K562 (cell line): ENCODE measurements at regions not wholly inside any gene's neighbourhood (a gene's known extent, or its start where the extent isn't known, plus 50 kb on each side); places are given as distances from the start of the nearest gene placed in this dataset.

Experiments
- ATAC-seq: fragments of 200-7000 bp; cut with Tn5 transposase; 3 replicates; pipeline ENCODE4 v1.9.1; 2020; ENCODE audit warnings: moderate library complexity
- BruUV-seq: library from RNA; stranded (reverse); fragments of 400-500 nt; replicated peaks from 2 replicates; lab custom pipeline; 2021; lab: Mats Ljungman, UMichigan
- CTCF ChIA-PET: fragments of 300-600 bp; formaldehyde crosslinking; extraction: SDS; loops from one replicate; lab custom pipeline; 2021; ENCODE audit warnings: low intra/inter-chr PET ratio; lab: Yijun Ruan, JAX
- POLR2A ChIA-PET: fragments of 300-600, 350-650 bp; sonication (Branson Sonifier 250); formaldehyde crosslinking; extraction: SDS; loops from one replicate; lab custom pipeline; 2021; ENCODE audit warnings: antibody characterized with exemption, inconsistent platforms; lab: Yijun Ruan, JAX
- DNase-seq, 4 experiments: peaks; one replicate each; pipeline versions ENCODE4 v3.0.0 to v3.0.0-alpha.2; 2011 to 2018; ENCODE audit warnings: low spot score in 3 of 4, mixed read lengths in 3 of 4; ENCODE audit errors: extremely low read depth in 1 of 4
- FAIRE-seq: peaks from 2 replicates; lab custom pipeline; 2011; peaks lifted over from hg19 to GRCh38; lab: Jason Lieb, UNC
- H2AFZ ChIP-seq: 2 replicates; pipeline ENCODE4 v1.6.0; 2011; ENCODE audit warnings: low read depth, low read length, control low read depth, inconsistent platforms
- H3K27ac ChIP-seq: fragments of 200-600 bp; 3 replicates; pipeline ENCODE4 v1.8.0; 2011; ENCODE audit warnings: low read depth, mild to moderate bottlenecking, control low read depth, inconsistent platforms, low read length, moderate library complexity, mixed read lengths; ENCODE audit errors: extremely low read depth
- H3K27me3 ChIP-seq, 2 experiments: fragments of 300-600 bp in 1 of 2; 2 replicates in 1 of 2; 3 replicates in 1 of 2; pipeline versions ENCODE4 v1.6.0 to v1.8.0; 2011; ENCODE audit warnings: inconsistent platforms in 2 of 2, low read length in 2 of 2, mild to moderate bottlenecking in 1 of 2, mixed read lengths in 1 of 2, moderate library complexity in 1 of 2; ENCODE audit not compliant: control insufficient read depth in 2 of 2, insufficient read depth in 2 of 2
- H3K36me3 ChIP-seq: fragments of 300-600 bp; 3 replicates; pipeline ENCODE4 v1.8.0; 2011; ENCODE audit warnings: mild to moderate bottlenecking, low read length, inconsistent platforms; ENCODE audit not compliant: control insufficient read depth, insufficient read depth
- H3K4me1 ChIP-seq, 2 experiments: fragments of 200-600 bp in 1 of 2; replicated peaks in 1 of 2; 2 replicates in 1 of 2; 3 replicates in 1 of 2; pipeline versions ENCODE4 v1.5.1 to v1.8.0; 2011; ENCODE audit warnings: inconsistent platforms in 2 of 2, low read length in 2 of 2, mild to moderate bottlenecking in 1 of 2, mixed read lengths in 1 of 2, moderate library complexity in 1 of 2; ENCODE audit not compliant: control insufficient read depth in 2 of 2, insufficient read depth in 2 of 2
- H3K4me2 ChIP-seq: 2 replicates; pipeline ENCODE4 v1.6.1; 2011; ENCODE audit warnings: low read length, control low read depth, inconsistent platforms, mixed read lengths; ENCODE audit not compliant: insufficient read depth
- H3K4me3 ChIP-seq: fragments of 200-600 bp; sonication (generic), shearing (Covaris generic); 2 replicates; pipeline ENCODE4 v1.5.1; 2016; ENCODE audit warnings: control low read depth, inconsistent platforms
- H3K79me2 ChIP-seq: fragments of 200-600 bp; 3 replicates; pipeline ENCODE4 v1.8.0; 2011; ENCODE audit warnings: low read length, inconsistent platforms; ENCODE audit not compliant: control insufficient read depth, insufficient read depth
- H3K9ac ChIP-seq, 2 experiments: 2 replicates each; pipeline versions ENCODE4 v1.6.0 to v1.6.1; 2011; ENCODE audit warnings: low read depth in 2 of 2, low read length in 2 of 2, control low read depth in 1 of 2, inconsistent platforms in 1 of 2, mild to moderate bottlenecking in 1 of 2, mixed read lengths in 1 of 2; ENCODE audit not compliant: insufficient read depth in 1 of 2
- H3K9me1 ChIP-seq: one replicate; pipeline ENCODE4 v1.6.0; 2011; ENCODE audit warnings: inconsistent platforms, mild to moderate bottlenecking, low read length, moderate library complexity; ENCODE audit not compliant: control insufficient read depth, insufficient read depth
- H3K9me3 ChIP-seq: replicated peaks from 2 replicates; pipeline ENCODE4 v1.5.1; 2011; ENCODE audit warnings: low read depth, low read length, inconsistent platforms; ENCODE audit not compliant: control insufficient read depth, insufficient read depth
- H4K20me1 ChIP-seq: replicated peaks from 2 replicates; pipeline ENCODE4 v1.6.1; 2011; ENCODE audit warnings: low read length, inconsistent platforms, mixed read lengths; ENCODE audit not compliant: control insufficient read depth, insufficient read depth
- E2F1 ChIP-seq: sonication (generic); formaldehyde crosslinking; IDR thresholded peaks from 2 replicates; pipeline ENCODE4 v1.8.1; 2023; ENCODE audit warnings: mild to moderate bottlenecking, missing genetic modification reagents, moderate library complexity
- KDM5B ChIP-seq: fragments of 200-600 bp; sonication (generic); IDR thresholded peaks from 2 replicates; pipeline ENCODE4 v1.6.1; 2012; ENCODE audit warnings: low read depth, mild to moderate bottlenecking, moderate library complexity, low read length, control low read depth, inconsistent platforms; ENCODE audit not compliant: insufficient replicate concordance
- LCOR ChIP-seq: sonication (generic); formaldehyde crosslinking; IDR thresholded peaks from 2 replicates; pipeline ENCODE4 v1.8.0; 2022; ENCODE audit warnings: mild to moderate bottlenecking, missing genetic modification reagents
- MYNN ChIP-seq, 2 experiments: sonication (generic); formaldehyde crosslinking in 1 of 2; IDR thresholded peaks; 2 replicates each; pipeline versions ENCODE4 v1.5.0 to v1.6.1; 2016 to 2020; ENCODE audit warnings: antibody characterized with exemption in 1 of 2, missing genetic modification reagents in 1 of 2
- PTBP1 ChIP-seq: fragments of 200-400 bp; formaldehyde crosslinking; IDR thresholded peaks from 2 replicates; pipeline ENCODE4 v1.6.1; 2017; ENCODE audit warnings: low read depth, low read length
- RBM17 ChIP-seq: fragments of 200-400 bp; formaldehyde crosslinking; IDR thresholded peaks from 2 replicates; pipeline ENCODE4 v1.6.1; 2017; ENCODE audit warnings: low read depth, mild to moderate bottlenecking, low read length, borderline replicate concordance
- SIN3B ChIP-seq: fragments of 450-650 bp; IDR thresholded peaks from 2 replicates; pipeline ENCODE4 v1.6.1; 2017; ENCODE audit warnings: low read depth, mild to moderate bottlenecking, moderate library complexity
- SMARCE1 ChIP-seq: fragments of 450-650 bp; IDR thresholded peaks from 2 replicates; pipeline ENCODE4 v1.7.1; 2016; ENCODE audit warnings: mild to moderate bottlenecking
- SNIP1 ChIP-seq: fragments of 450-650 bp; IDR thresholded peaks from 2 replicates; pipeline ENCODE4 v1.7.1; 2017; ENCODE audit warnings: low read depth, mild to moderate bottlenecking
- TAF15 ChIP-seq: fragments of 200-400 bp; formaldehyde crosslinking; IDR thresholded peaks from 2 replicates; pipeline ENCODE4 v1.6.1; 2017; ENCODE audit warnings: mild to moderate bottlenecking, low read depth, low read length, moderate library complexity
- THRB ChIP-seq: fragments of 450-650 bp; formaldehyde crosslinking; conservative IDR thresholded peaks from 2 replicates; pipeline ENCODE4 v1.4.0; 2022; ENCODE audit warnings: mild to moderate bottlenecking, missing genetic modification characterization
- ZNF436 ChIP-seq: fragments of 250-450, 450-650 bp; sonication (Bioruptor Pico); formaldehyde crosslinking; IDR thresholded peaks from 2 replicates; pipeline ENCODE4 v1.7.0; 2020; ENCODE audit warnings: mild to moderate bottlenecking
- ZNF707 ChIP-seq: fragments of 250-450 bp; sonication (Bioruptor Pico); conservative IDR thresholded peaks from 2 replicates; pipeline ENCODE4 v1.8.0; 2022; ENCODE audit warnings: inconsistent platforms, mild to moderate bottlenecking, moderate library complexity
- ZSCAN29 ChIP-seq: fragments of 450-650 bp; IDR thresholded peaks from 2 replicates; pipeline ENCODE4 v1.6.1; 2017
- WGBS: fragments of 100-300 bp; shearing (Covaris generic); methylation state at CpG from one replicate; pipeline ENCODE4 v1.1.6; 2016; ENCODE audit warnings: low coverage, mixed read lengths; ENCODE audit not compliant: insufficient coverage; ENCODE audit errors: missing lambda C conversion rate; 5-methylcytosine and 5-hydroxymethylcytosine counted together
- in situ Hi-C: fragments of 300-500 bp; cut with MboI; formaldehyde crosslinking; loops from 4 replicates; pipeline ENCODE4 v1.15.0; 2018; ENCODE audit warnings: inconsistent platforms, mixed read lengths
- intact Hi-C: fragments of 100-400 bp; cut with micrococcal nuclease; formaldehyde crosslinking; loops from 2 replicates; pipeline ENCODE4 v1.14.2; 2022
- TF ChIP-seq, protein P1 (sequence below): sonication (generic); formaldehyde crosslinking; IDR thresholded peaks from 2 replicates; pipeline ENCODE4 v1.8.1; 2023; ENCODE audit warnings: mild to moderate bottlenecking, missing genetic modification reagents

DNA sequence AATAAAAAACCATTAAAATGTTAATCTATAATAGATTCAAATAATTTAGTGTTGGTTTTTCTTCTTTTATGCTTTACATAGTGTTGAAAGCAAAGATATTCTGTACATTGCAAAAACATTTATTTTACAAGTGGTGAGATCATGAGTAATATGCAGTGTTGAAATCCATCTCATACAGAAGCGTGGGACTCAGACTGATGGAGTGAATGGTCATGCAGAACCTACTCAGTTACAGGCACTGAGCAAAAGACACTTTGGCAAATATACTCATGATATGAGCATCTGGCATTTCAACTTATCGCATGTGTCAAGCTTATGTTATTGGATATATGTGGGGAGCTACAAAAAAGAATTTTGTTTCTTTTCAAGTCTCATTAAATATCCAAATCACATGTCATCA is 620.2 kb upstream of the NETO1 start (continued):
- TF ChIP-seq E2F1 = no peak
- TF ChIP-seq LCOR (CRISPR knock-in tag) = no peak
- TF ChIP-seq, protein P1, sequence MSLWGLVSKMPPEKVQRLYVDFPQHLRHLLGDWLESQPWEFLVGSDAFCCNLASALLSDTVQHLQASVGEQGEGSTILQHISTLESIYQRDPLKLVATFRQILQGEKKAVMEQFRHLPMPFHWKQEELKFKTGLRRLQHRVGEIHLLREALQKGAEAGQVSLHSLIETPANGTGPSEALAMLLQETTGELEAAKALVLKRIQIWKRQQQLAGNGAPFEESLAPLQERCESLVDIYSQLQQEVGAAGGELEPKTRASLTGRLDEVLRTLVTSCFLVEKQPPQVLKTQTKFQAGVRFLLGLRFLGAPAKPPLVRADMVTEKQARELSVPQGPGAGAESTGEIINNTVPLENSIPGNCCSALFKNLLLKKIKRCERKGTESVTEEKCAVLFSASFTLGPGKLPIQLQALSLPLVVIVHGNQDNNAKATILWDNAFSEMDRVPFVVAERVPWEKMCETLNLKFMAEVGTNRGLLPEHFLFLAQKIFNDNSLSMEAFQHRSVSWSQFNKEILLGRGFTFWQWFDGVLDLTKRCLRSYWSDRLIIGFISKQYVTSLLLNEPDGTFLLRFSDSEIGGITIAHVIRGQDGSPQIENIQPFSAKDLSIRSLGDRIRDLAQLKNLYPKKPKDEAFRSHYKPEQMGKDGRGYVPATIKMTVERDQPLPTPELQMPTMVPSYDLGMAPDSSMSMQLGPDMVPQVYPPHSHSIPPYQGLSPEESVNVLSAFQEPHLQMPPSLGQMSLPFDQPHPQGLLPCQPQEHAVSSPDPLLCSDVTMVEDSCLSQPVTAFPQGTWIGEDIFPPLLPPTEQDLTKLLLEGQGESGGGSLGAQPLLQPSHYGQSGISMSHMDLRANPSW (CRISPR knock-in tag) = no peak
- TF ChIP-seq SMARCE1 = no peak
- no peak for TF ChIP-seq SIN3B
- TF ChIP-seq SNIP1 = no peak

DNA sequence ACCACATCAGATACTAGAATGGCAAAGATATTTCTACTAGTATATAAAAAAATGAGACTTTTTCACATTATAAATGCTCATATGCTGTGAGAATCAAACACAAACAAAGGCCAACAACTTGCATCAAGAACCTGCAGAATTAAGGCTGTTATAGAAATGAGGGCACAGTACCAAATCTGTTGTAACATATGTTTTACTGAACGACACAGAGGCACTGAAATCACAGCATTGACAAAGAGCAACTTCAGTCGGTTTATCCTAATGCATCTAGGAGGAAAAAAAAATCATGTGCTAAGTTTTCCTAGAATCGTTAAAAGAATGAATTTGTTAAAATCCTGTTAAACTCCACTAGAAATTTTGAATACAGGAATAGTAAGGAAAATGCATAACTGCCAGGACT is 617.4 kb upstream of the NETO1 start:
- intact Hi-C loops = no loop called here
- no peaks in the 10 kb centered on the region for H3K9me3 ChIP-seq

More for the DNA sequence above, 617.4 kb upstream of the NETO1 start:
- POLR2A ChIA-PET = no interaction called here
- BruUV-seq = no TSS peak
- DNase-seq = no peak
- H3K27ac ChIP-seq = no peak overlapping the region
- H3K36me3 ChIP-seq = no peaks in the 10 kb centered on the region
- no peak overlapping the region for H2AFZ ChIP-seq
- no peaks in the 10 kb centered on the region for H4K20me1 ChIP-seq
- no peak for TF ChIP-seq THRB (CRISPR knock-in tag)
- TF ChIP-seq PTBP1 = no peak
- TF ChIP-seq ZNF707 = no peak
- TF ChIP-seq MYNN (IDR thresholded peaks at IDR 0.05) = no peak
- TF ChIP-seq MYNN (CRISPR knock-in tag; IDR thresholded peaks at IDR 0.05) = no peak
- no peak for TF ChIP-seq RBM17
- no peak for TF ChIP-seq TAF15
- no peak for TF ChIP-seq KDM5B
- TF ChIP-seq ZNF436 (CRISPR knock-in tag) = no peak
- no peak for TF ChIP-seq ZSCAN29
- ATAC-seq = no peak
- no peaks in the 10 kb centered on the region for H3K27me3 ChIP-seq
- 0% methylated on average over 3 of the region's 3 CpGs for WGBS
- CTCF ChIA-PET = no interaction called here
- no peak overlapping the region for H3K4me2 ChIP-seq
- in situ Hi-C loops = no loop called here
- H3K4me1 ChIP-seq = no peaks in the 10 kb centered on the region
- H3K4me3 ChIP-seq = no peak overlapping the region
- H3K9ac ChIP-seq = no peak overlapping the region
- H3K9me1 ChIP-seq = no peaks in the 10 kb centered on the region
- H3K79me2 ChIP-seq = no peaks in the 10 kb centered on the region
- no peak for FAIRE-seq
